ENCODE measurements at regions not wholly inside any gene's neighbourhood (a gene's known extent, or its start where the extent isn't known, plus 50 kb on each side); places are given as distances from the start of the nearest gene placed in this dataset.

GRCh38 chr5:91288118-91288916, 94.8 kb downstream of the ARRDC3 start:
- TF ChIP-seq, protein P1, sequence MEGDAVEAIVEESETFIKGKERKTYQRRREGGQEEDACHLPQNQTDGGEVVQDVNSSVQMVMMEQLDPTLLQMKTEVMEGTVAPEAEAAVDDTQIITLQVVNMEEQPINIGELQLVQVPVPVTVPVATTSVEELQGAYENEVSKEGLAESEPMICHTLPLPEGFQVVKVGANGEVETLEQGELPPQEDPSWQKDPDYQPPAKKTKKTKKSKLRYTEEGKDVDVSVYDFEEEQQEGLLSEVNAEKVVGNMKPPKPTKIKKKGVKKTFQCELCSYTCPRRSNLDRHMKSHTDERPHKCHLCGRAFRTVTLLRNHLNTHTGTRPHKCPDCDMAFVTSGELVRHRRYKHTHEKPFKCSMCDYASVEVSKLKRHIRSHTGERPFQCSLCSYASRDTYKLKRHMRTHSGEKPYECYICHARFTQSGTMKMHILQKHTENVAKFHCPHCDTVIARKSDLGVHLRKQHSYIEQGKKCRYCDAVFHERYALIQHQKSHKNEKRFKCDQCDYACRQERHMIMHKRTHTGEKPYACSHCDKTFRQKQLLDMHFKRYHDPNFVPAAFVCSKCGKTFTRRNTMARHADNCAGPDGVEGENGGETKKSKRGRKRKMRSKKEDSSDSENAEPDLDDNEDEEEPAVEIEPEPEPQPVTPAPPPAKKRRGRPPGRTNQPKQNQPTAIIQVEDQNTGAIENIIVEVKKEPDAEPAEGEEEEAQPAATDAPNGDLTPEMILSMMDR (IDR thresholded peaks at IDR 0.05), result no peak
- TF ChIP-seq POLR2A (IDR thresholded peaks at IDR 0.05), result no peak
